GM18861 (cell line): ENCODE measurements at regions not wholly inside any gene's neighbourhood (a gene's known extent, or its start where the extent isn't known, plus 50 kb on each side); places are given as distances from the start of the nearest gene placed in this dataset.
"Not testable (repeated sequence)": the region's sequence is repeated elsewhere in the genome, so short reads cannot be mapped to it uniquely, and the experiment has no call there.

Source experiments
- ATAC-seq: cut with Tn5 transposase; IDR thresholded peaks from one replicate; pipeline ENCODE4 v1.9.1; 2021; ENCODE audit not compliant: unreplicated experiment

- no peak for ATAC-seq
These were observed 81.3 kb upstream of the BHLHE40 start for GRCh38 chr3:4897765-4898453.

- ATAC-seq, result peak; percentile 99
These were observed 80.6 kb upstream of the BHLHE40 start for GRCh38 chr3:4898454-4899313.

GRCh38 chr3:4899710-4900109, 79.5 kb upstream of the BHLHE40 start:
- ATAC-seq, result no peak

DNA sequence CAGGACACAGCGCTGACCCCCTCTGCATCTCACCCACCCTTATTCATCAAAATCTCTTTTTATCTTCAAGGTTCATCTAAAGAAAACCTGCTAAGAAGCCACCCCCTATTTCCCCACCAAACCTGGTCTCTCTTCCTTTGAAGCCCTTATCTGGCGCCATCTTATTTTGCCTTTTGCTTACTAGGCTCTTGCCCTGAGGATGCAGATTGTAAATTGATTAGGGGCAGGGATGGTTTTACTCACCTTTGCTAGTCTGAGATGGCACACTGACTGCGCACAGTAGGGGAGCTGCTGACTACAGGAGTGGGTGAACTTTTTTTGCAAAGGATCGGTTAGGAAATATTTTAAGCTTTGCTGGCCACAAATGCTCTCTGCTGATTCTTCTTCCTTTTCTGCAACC, 78.9 kb upstream of the BHLHE40 start:
- ATAC-seq, result no peak

DNA sequence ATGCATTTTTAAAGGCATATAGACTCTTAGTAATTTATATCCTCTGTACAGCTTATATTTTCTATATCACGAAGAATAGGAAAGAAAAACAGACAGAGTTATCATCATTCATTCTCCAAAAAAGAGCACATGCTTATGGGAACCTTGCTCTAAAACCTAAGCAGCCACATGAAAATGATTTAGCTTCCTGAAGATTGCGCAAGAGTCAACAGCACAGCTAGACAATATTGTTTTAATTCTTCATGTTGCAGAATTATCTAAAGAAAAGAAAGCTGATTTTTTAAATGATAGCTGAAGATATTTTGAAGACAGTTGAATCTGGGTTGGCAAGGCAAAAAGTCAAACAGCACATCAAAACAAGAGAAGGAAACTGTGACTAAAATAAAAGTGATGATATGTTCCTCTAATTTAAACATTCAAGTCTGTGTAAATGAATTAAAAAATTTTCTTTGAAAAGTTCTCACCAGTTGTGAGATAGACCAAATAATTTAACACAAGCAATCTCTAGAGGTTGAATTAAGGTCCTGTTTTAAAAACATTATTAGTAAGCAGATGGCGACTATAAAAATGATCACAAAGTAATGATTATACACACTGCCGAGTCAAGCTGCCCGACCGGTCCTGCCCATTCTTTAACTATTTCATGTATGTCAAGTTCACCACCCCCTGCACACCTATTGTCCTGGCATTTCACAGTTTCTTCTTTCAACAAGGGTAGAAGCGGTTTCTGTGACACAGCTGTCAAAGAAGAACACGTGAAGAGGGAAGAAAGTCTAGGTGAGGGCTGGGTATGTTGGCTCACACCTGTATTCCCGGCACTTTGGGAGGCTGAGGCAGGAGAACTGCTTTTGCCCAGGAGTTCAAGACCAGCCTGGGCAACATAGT, 74.2 kb upstream of the BHLHE40 start:
- ATAC-seq, result no peak

DNA sequence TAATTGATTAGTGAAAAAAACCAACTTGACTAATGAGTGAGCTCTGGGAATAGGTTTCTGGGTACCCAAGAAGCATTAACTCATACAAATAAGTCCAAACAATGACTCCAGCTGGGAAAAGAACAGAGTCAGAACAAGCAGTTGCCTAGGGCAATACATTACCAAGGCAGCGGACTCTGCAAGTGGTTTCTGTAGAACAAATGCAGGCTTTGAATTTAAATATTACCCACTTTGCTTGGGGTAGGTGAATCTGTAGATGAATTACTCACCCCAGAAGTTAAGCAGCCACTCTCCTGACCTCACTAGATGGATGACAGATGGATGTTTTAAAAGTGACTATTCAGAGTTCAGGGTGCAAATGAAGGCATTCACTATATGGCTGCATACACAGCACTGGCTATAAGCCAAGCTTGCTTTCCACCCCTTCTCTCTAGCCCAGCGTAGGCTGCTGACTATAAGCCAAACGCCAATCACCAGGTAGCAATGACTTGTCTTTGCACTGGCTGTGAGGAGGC, 73.1 kb upstream of the BHLHE40 start:
- no peak for ATAC-seq

- no peak for ATAC-seq
These were observed 72.2 kb upstream of the BHLHE40 start for GRCh38 chr3:4907050-4907449.

- no peak for ATAC-seq
These were observed 71.4 kb upstream of the BHLHE40 start for GRCh38 chr3:4907643-4908432.

- ATAC-seq, result no peak
These were observed 70.6 kb upstream of the BHLHE40 start for GRCh38 chr3:4908433-4909156.

DNA sequence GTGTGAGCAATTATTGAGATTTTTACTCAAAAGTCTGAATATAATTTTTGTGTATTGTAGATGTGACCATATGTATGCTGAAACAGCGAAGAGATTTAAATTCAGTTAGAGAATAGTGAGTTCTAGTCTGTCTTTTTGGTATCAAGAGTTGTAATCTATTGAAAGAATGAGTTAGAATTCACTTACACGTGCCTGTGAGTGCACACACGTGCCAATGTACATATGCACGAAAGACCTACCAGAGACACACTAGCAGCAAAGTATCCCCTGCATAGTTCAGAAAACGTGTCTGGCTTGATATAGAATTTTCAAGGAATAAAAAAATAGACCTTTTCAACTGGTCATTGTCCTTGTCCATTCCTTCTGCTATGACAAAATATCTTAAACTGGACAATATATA, 64.8 kb upstream of the BHLHE40 start:
- no peak for ATAC-seq

- ATAC-seq, result not testable (repeated sequence)
These were observed 57.6 kb upstream of the BHLHE40 start for GRCh38 chr3:4921589-4921988.

DNA sequence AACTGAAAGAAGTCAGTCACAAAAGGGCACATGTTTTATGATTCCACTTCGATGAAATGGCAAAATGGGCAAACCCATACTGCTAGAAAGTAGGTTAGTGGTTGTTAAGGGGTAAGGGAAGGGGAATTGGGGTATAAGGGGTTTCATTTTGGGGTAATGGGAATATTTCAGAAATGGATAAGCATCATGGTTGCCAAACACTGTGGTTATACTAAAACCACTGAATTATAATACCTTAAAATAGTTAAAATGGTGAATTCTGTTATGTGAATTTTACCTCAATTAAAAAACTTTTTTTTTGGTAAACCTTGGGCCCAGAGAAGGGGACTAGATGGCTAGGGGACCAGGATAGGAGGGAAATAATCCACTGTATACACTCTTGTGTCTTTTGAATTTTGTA, 52.3 kb upstream of the BHLHE40 start:
- no peak for ATAC-seq

DNA sequence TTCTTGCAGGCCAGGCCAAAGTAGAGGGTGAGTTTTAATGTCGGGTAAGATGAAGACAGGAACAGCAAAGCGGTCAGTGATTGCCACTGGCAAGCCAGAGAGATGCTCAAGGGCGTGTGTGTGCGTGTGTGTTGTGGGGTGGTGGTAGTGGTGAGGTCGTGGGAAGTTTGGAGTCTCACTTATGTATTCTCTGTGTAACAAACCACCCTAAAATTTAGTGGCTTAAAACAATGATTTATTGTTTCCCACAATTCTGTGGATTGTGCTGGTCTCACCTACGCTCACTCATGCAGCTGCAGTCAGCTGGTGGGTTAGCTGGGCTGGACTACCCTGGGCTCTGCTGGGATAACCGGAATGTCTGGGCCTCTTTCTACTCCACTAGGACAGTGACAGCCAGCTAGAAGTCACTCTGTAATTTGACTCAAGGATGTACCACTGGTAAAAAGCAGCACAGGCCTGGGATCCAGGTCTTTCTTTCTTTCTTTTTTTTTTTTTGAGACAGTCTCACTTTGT, 50.9 kb upstream of the BHLHE40 start:
- ATAC-seq, result no peak
